ENCODE measurements at regions not wholly inside any gene's neighbourhood (a gene's known extent, or its start where the extent isn't known, plus 50 kb on each side); places are given as distances from the start of the nearest gene placed in this dataset.

GRCh38 chr1:90142697-90143096 lies 147.8 kb downstream of the ZNF326 start:
- no peak for ATAC-seq (ENCODE audit: poor library complexity)
- intact Hi-C loops (cut with DNase I): no loop called here

GRCh38 chr1:90139837-90140236 lies 144.9 kb downstream of the ZNF326 start:
- intact Hi-C loops (cut with DNase I): no loop called here
- DNase-seq (no peak), ATAC-seq (ENCODE audit: poor library complexity) (no peak)

More at GRCh38 chr1:90142697-90143096, 147.8 kb downstream of the ZNF326 start:
- no peak for DNase-seq

GRCh38 chr1:90135286-90135685 lies 140.4 kb downstream of the ZNF326 start:
- no peak for ATAC-seq (ENCODE audit: poor library complexity)
- intact Hi-C loops (cut with DNase I): no loop called here
- no peak for DNase-seq

GRCh38 chr1:90134175-90134955 lies 139.5 kb downstream of the ZNF326 start:
- no peak for DNase-seq
- intact Hi-C loops (cut with DNase I): no loop called here
- ATAC-seq (ENCODE audit: poor library complexity): no peak

- ATAC-seq (ENCODE audit: poor library complexity) (no peak), DNase-seq (no peak)
- intact Hi-C loops (cut with DNase I): no loop called here
These were observed 138.2 kb downstream of the ZNF326 start for GRCh38 chr1:90133133-90133532.

- DNase-seq (no peak), ATAC-seq (ENCODE audit: poor library complexity) (no peak)
- intact Hi-C loops (cut with DNase I): no loop called here
These were observed 137.4 kb downstream of the ZNF326 start for GRCh38 chr1:90132306-90132705.

- intact Hi-C loops (cut with DNase I): no loop called here
- ATAC-seq (ENCODE audit: poor library complexity) (no peak), DNase-seq (no peak)
These were observed 132.5 kb downstream of the ZNF326 start for GRCh38 chr1:90127288-90127953.

- intact Hi-C loops (cut with DNase I): no loop called here
- DNase-seq (no peak), ATAC-seq (ENCODE audit: poor library complexity) (no peak)
These were observed 131.9 kb downstream of the ZNF326 start for GRCh38 chr1:90126834-90127233.

- no peak for DNase-seq
- intact Hi-C loops (cut with DNase I): no loop called here
- ATAC-seq (ENCODE audit: poor library complexity): no peak
These were observed 127.9 kb downstream of the ZNF326 start for GRCh38 chr1:90122654-90123340.

- no peak for ATAC-seq (ENCODE audit: poor library complexity)
These were observed 119.7 kb downstream of the ZNF326 start for GRCh38 chr1:90114521-90115141.

GRCh38 chr1:90107990-90108389 lies 113.1 kb downstream of the ZNF326 start:
- ATAC-seq (ENCODE audit: poor library complexity) (no peak), DNase-seq (no peak)
- intact Hi-C loops (cut with DNase I): no loop called here

More at GRCh38 chr1:90114521-90115141, 119.7 kb downstream of the ZNF326 start:
- intact Hi-C loops (cut with DNase I): no loop called here
- no peak for DNase-seq

GRCh38 chr1:90106311-90106710 lies 111.4 kb downstream of the ZNF326 start:
- ATAC-seq (ENCODE audit: poor library complexity) (no peak), DNase-seq (no peak)
- intact Hi-C loops (cut with DNase I): no loop called here

- intact Hi-C loops (cut with DNase I): no loop called here
- no peak for ATAC-seq (ENCODE audit: poor library complexity)
- DNase-seq: no peak
These were observed 110.1 kb downstream of the ZNF326 start for GRCh38 chr1:90104941-90105538.

GRCh38 chr1:90100566-90100965 lies 105.7 kb downstream of the ZNF326 start:
- intact Hi-C loops (cut with DNase I): no loop called here
- no peak for DNase-seq

GRCh38 chr1:90092441-90092840 lies 97.5 kb downstream of the ZNF326 start:
- DNase-seq: no peak
- ATAC-seq (ENCODE audit: poor library complexity): no peak
- intact Hi-C loops (cut with DNase I): no loop called here

More at GRCh38 chr1:90100566-90100965, 105.7 kb downstream of the ZNF326 start:
- no peak for ATAC-seq (ENCODE audit: poor library complexity)

Measured in Right ventricle myocardium superior (tissue), 1 donor.